ENCODE measurements at regions not wholly inside any gene's neighbourhood (a gene's known extent, or its start where the extent isn't known, plus 50 kb on each side); places are given as distances from the start of the nearest gene placed in this dataset.

GRCh38 chr5:174186096-174186695, 140.7 kb downstream of the NSG2 start:
- WGBS, result 82% methylated on average over 10 of the region's 10 CpGs
- Histone ChIP-seq H3K9me3 (no peaks in the 10 kb centered on the region), H3K27me3 (peaks cover 15% of the 10 kb centered on the region), H3K4me1 (no peaks in the 10 kb centered on the region), H3K36me3 (no peaks in the 10 kb centered on the region), H3K27ac (no peak overlapping the region), H3K4me3 (no peak overlapping the region)
- TF ChIP-seq POLR2A (IDR thresholded peaks at IDR 0.05), result no peak
- TF ChIP-seq CTCF (IDR thresholded peaks at IDR 0.05), result no peak
- TF ChIP-seq POLR2AphosphoS5 (IDR thresholded peaks at IDR 0.05), result no peak
- no peak for TF ChIP-seq EP300 (IDR thresholded peaks at IDR 0.05)
- DNase-seq (ENCODE audit: low spot score in 2 of 2), result peak in 1 of 2 donors; percentile 67

- no peak for TF ChIP-seq POLR2AphosphoS5 (IDR thresholded peaks at IDR 0.05)
- no peak for TF ChIP-seq EP300 (IDR thresholded peaks at IDR 0.05)
- TF ChIP-seq CTCF (IDR thresholded peaks at IDR 0.05), result no peak
- 83% methylated on average over 7 of the region's 7 CpGs for WGBS
Observed at GRCh38 chr5:174187001-174187400, 141.5 kb downstream of the NSG2 start.

GRCh38 chr5:174187481-174187880, 142.0 kb downstream of the NSG2 start:
- H3K4me1 ChIP-seq, result no peaks in the 10 kb centered on the region
- no peaks in the 10 kb centered on the region for H3K36me3 ChIP-seq
- no peaks in the 10 kb centered on the region for H3K9me3 ChIP-seq
- no peak overlapping the region for H3K4me3 ChIP-seq
- H3K27ac ChIP-seq, result no peak overlapping the region
- TF ChIP-seq EP300 (IDR thresholded peaks at IDR 0.05) (no peak), CTCF (IDR thresholded peaks at IDR 0.05) (no peak), POLR2A (IDR thresholded peaks at IDR 0.05) (no peak), POLR2AphosphoS5 (IDR thresholded peaks at IDR 0.05) (no peak)
- H3K27me3 ChIP-seq, result peaks cover 24% of the 10 kb centered on the region
- DNase-seq (ENCODE audit: low spot score in 2 of 2), result peak in 1 of 2 donors; percentile 62
- 72% methylated on average over 6 of the region's 6 CpGs for WGBS

More at GRCh38 chr5:174187001-174187400, 141.5 kb downstream of the NSG2 start:
- H3K27ac ChIP-seq, result no peak overlapping the region
- peak in 1 of 2 donors; percentile 43 for DNase-seq (ENCODE audit: low spot score in 2 of 2)
- H3K9me3 ChIP-seq, result no peaks in the 10 kb centered on the region
- H3K4me3 ChIP-seq, result no peak overlapping the region
- H3K36me3 ChIP-seq, result no peaks in the 10 kb centered on the region
- H3K27me3 ChIP-seq, result peaks cover 20% of the 10 kb centered on the region
- H3K4me1 ChIP-seq, result no peaks in the 10 kb centered on the region

GRCh38 chr5:174188295-174188694, 142.8 kb downstream of the NSG2 start:
- H3K9me3 ChIP-seq, result no peaks in the 10 kb centered on the region
- H3K27me3 ChIP-seq, result peaks cover 26% of the 10 kb centered on the region
- H3K4me1 ChIP-seq, result no peaks in the 10 kb centered on the region
- TF ChIP-seq CTCF (IDR thresholded peaks at IDR 0.05), result no peak
- no peak overlapping the region for H3K27ac ChIP-seq
- DNase-seq (ENCODE audit: low spot score in 2 of 2), result peak in 1 of 2 donors; percentile 47
- H3K36me3 ChIP-seq, result no peaks in the 10 kb centered on the region
- WGBS, result 80% methylated on average over 1 of the region's 1 CpG
- no peak overlapping the region for H3K4me3 ChIP-seq

- Histone ChIP-seq H3K4me3 (no peak overlapping the region), H3K27ac (no peak overlapping the region), H3K9me3 (no peaks in the 10 kb centered on the region), H3K4me1 (no peaks in the 10 kb centered on the region), H3K36me3 (no peaks in the 10 kb centered on the region), H3K27me3 (peaks cover 26% of the 10 kb centered on the region)
- WGBS, result 36% methylated on average over 19 of the region's 19 CpGs
- TF ChIP-seq POLR2AphosphoS5 (IDR thresholded peaks at IDR 0.05) (no peak), CTCF (IDR thresholded peaks at IDR 0.05) (no peak), EP300 (IDR thresholded peaks at IDR 0.05) (no peak), POLR2A (IDR thresholded peaks at IDR 0.05) (no peak)
- peak in 1 of 2 donors; percentile 64 for DNase-seq (ENCODE audit: low spot score in 2 of 2)
Observed at GRCh38 chr5:174189654-174190541, 144.4 kb downstream of the NSG2 start.

Measured in suprapubic skin (tissue), 4 donors.